Hepatocyte (in vitro differentiated cells): ENCODE measurements at regions not wholly inside any gene's neighbourhood (a gene's known extent, or its start where the extent isn't known, plus 50 kb on each side); places are given as distances from the start of the nearest gene placed in this dataset.

Source experiments
- DNase-seq: peaks from one replicate; pipeline ENCODE4 v3.0.0-alpha.2; 2016; ENCODE audit warnings: low spot score
- H2AFZ ChIP-seq: fragments of 200-600 bp; sonication (generic); 2 replicates; pipeline ENCODE4 v1.6.0; 2016; ENCODE audit warnings: antibody characterized with exemption, mild to moderate bottlenecking
- H3K27ac ChIP-seq: fragments of 200-600 bp; sonication (generic); 2 replicates; pipeline ENCODE4 v1.5.1; 2016; ENCODE audit warnings: mild to moderate bottlenecking
- H3K27me3 ChIP-seq: fragments of 200-600 bp; sonication (generic); 2 replicates; pipeline ENCODE4 v1.6.1; 2016
- H3K36me3 ChIP-seq: fragments of 200-600 bp; sonication (generic); replicated peaks from 2 replicates; pipeline ENCODE4 v1.5.1; 2016; ENCODE audit warnings: low read depth; ENCODE audit not compliant: insufficient read depth
- H3K4me1 ChIP-seq: fragments of 200-600 bp; sonication (generic); 2 replicates; pipeline ENCODE4 v1.5.1; 2016; ENCODE audit warnings: mild to moderate bottlenecking, moderate library complexity; ENCODE audit not compliant: insufficient read depth
- H3K4me2 ChIP-seq: fragments of 200-600 bp; sonication (generic); 2 replicates; pipeline ENCODE4 v1.6.0; 2016
- H3K4me3 ChIP-seq: fragments of 200-600 bp; sonication (generic); 2 replicates; pipeline ENCODE4 v1.5.1; 2016; ENCODE audit warnings: mild to moderate bottlenecking
- H3K79me2 ChIP-seq: fragments of 200-600 bp; sonication (generic); 2 replicates; pipeline ENCODE4 v1.6.0; 2017; ENCODE audit warnings: mild to moderate bottlenecking
- H3K9me2 ChIP-seq: fragments of 200-600 bp; sonication (generic); replicated peaks from 2 replicates; pipeline ENCODE4 v1.6.0; 2017; ENCODE audit warnings: mild to moderate bottlenecking; ENCODE audit not compliant: insufficient read depth
- H3K9me3 ChIP-seq: fragments of 200-600 bp; sonication (generic); 2 replicates; pipeline ENCODE4 v1.5.1; 2016; ENCODE audit warnings: low read depth, mild to moderate bottlenecking
- H4K20me1 ChIP-seq: fragments of 200-600 bp; sonication (generic); 2 replicates; pipeline ENCODE4 v1.6.0; 2016; ENCODE audit warnings: mild to moderate bottlenecking; ENCODE audit not compliant: insufficient read depth, poor library complexity, severe bottlenecking
- CTCF ChIP-seq: fragments of 200-600 bp; sonication (generic); IDR thresholded peaks from 2 replicates; pipeline ENCODE4 v1.5.1; 2016; ENCODE audit warnings: antibody characterized with exemption, mild to moderate bottlenecking; ENCODE audit not compliant: poor library complexity
- EZH2 ChIP-seq: fragments of 200-600 bp; sonication (generic); IDR thresholded peaks from 2 replicates; pipeline ENCODE4 v1.6.1; 2016; ENCODE audit warnings: antibody characterized with exemption, mild to moderate bottlenecking, borderline replicate concordance
- EZH2phosphoT487 ChIP-seq: fragments of 200-600 bp; sonication (generic); IDR thresholded peaks from one replicate; pipeline ENCODE4 v1.6.1; 2018; ENCODE audit warnings: antibody characterized with exemption, mild to moderate bottlenecking, low read depth, moderate library complexity; ENCODE audit not compliant: unreplicated experiment, severe bottlenecking
- WGBS: methylation state at CpG from one replicate; pipeline ENCODE4 v1.1.6; 2016; ENCODE audit warnings: low lambda C conversion rate; ENCODE audit errors: missing lambda C conversion rate; 5-methylcytosine and 5-hydroxymethylcytosine counted together

DNA sequence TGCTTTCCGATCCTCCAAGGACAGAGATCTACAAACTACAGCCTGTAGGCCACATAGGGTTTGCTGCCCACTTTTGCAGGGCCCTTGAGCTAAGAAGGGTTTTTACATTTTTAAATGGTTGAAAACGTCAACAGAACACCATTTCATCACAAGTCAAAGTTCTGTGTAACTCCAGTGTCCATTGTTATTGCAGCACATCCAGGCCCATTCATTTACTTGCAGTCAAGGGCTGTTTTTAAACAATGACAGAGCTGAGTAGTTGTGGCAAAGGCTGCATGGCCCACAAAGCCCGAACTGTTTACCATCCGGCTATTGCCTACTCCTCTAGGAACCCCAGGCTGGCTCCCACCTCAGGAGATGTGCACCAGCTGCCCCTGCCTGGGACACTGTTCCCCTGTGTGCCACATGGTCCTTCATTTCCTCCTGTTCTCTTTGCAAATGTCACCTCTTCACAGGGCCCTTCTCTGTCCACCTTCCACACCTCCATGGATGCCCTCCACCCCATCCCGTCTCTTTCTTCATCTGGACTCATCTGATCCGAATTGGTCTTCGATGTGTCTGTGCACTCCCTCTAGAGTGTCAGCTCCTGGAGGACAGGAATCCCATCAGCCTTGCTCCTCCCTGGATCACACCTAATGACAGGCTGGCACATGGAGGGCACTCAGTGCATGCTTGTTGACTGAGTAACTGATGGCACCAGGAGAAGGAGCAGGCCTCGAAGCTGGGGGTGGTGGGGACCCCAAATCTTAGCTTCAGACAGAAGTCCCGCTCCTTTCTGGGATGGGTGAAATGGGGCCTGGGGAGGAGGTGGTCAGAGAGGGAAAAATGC, 69.5 kb upstream of the IQSEC1 start:
- Histone ChIP-seq H3K36me3 (no peaks in the 10 kb centered on the region), H3K4me1 (no peaks in the 10 kb centered on the region), H3K79me2 (no peaks in the 10 kb centered on the region), H3K9me3 (no peaks in the 10 kb centered on the region), H2AFZ (no peak overlapping the region), H4K20me1 (no peaks in the 10 kb centered on the region), H3K27me3 (no peaks in the 10 kb centered on the region), H3K27ac (no peak overlapping the region), H3K4me3 (no peak overlapping the region), H3K4me2 (no peak overlapping the region), H3K9me2 (no peaks in the 10 kb centered on the region)
- no peak for TF ChIP-seq CTCF
- no peak for TF ChIP-seq EZH2phosphoT487
- no peak for TF ChIP-seq EZH2
- 73% methylated on average over 9 of the region's 9 CpGs for WGBS
- DNase-seq = no peak

DNA sequence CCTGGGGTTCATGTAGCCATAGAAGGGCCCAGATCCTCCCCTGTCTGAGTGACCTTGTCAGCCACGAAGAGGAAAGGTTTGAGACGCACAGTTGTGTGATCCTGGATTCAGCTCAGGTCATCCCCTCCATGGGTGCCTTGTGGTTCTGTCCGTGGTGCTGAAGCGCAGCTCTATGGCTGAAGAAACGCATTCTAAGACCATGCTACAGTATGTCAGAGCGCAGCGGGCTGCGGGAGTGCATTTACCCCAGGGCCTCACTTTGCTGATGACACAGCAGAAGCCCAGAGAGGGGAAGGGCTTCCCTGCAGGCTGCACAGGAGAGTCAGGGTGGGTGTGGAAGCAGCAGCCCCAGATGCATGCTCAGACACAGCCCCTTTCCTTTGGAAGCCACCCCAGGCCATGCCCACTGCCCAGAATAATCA, 68.8 kb upstream of the IQSEC1 start:
- no peaks in the 10 kb centered on the region for H3K9me3 ChIP-seq
- H3K4me3 ChIP-seq = no peak overlapping the region
- H3K4me2 ChIP-seq = no peak overlapping the region
- TF ChIP-seq EZH2phosphoT487 (no peak), EZH2 (no peak)
- no peak overlapping the region for H2AFZ ChIP-seq
- H4K20me1 ChIP-seq = no peaks in the 10 kb centered on the region
- H3K36me3 ChIP-seq = no peaks in the 10 kb centered on the region
- no peaks in the 10 kb centered on the region for H3K79me2 ChIP-seq
- H3K4me1 ChIP-seq = no peaks in the 10 kb centered on the region
- 28% methylated on average over 8 of the region's 8 CpGs for WGBS
- no peaks in the 10 kb centered on the region for H3K27me3 ChIP-seq
- no peaks in the 10 kb centered on the region for H3K9me2 ChIP-seq
- no peak overlapping the region for H3K27ac ChIP-seq
- peak; percentile 78 for DNase-seq

- Histone ChIP-seq H3K79me2 (no peaks in the 10 kb centered on the region), H3K27me3 (no peaks in the 10 kb centered on the region), H3K4me2 (no peak overlapping the region), H3K27ac (no peak overlapping the region), H4K20me1 (no peaks in the 10 kb centered on the region), H3K9me3 (no peaks in the 10 kb centered on the region), H3K4me1 (no peaks in the 10 kb centered on the region), H2AFZ (no peak overlapping the region), H3K9me2 (no peaks in the 10 kb centered on the region), H3K4me3 (no peak overlapping the region), H3K36me3 (no peaks in the 10 kb centered on the region)
- 85% methylated on average over 7 of the region's 7 CpGs for WGBS
- TF ChIP-seq EZH2phosphoT487 = no peak
- TF ChIP-seq CTCF = no peak
- TF ChIP-seq EZH2 = no peak
- DNase-seq = no peak
Measured at GRCh38 chr3:13141183-13141582, 68.0 kb upstream of the IQSEC1 start.

DNA sequence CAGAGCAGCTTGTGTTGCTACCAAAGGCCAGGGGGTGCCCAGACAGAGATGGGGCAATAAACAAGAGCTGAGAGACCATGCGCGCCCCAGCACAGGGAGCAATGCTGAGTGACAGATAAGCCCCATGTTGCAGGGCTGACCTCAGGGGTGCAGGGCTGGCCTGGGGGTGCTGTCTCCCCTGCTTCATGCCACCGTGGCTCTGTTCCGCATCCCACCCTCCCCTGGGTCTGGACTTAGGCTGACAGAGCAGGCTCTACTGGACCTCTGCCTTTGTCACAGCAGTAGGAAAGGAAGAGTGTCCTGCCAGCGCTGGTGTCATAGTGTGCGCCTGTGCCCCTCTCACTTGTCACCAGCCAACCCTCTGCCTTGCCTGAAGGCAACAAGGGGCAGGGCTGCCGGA, 67.4 kb upstream of the IQSEC1 start:
- H3K79me2 ChIP-seq = no peaks in the 10 kb centered on the region
- no peaks in the 10 kb centered on the region for H3K36me3 ChIP-seq
- no peak overlapping the region for H3K4me3 ChIP-seq
- no peaks in the 10 kb centered on the region for H3K9me3 ChIP-seq
- no peaks in the 10 kb centered on the region for H3K4me1 ChIP-seq
- H2AFZ ChIP-seq = no peak overlapping the region
- H3K27me3 ChIP-seq = no peaks in the 10 kb centered on the region
- no peak for TF ChIP-seq EZH2phosphoT487
- no peak overlapping the region for H3K4me2 ChIP-seq
- H3K27ac ChIP-seq = no peak overlapping the region
- no peaks in the 10 kb centered on the region for H4K20me1 ChIP-seq
- DNase-seq = no peak
- H3K9me2 ChIP-seq = no peaks in the 10 kb centered on the region
- WGBS = 90% methylated on average over 7 of the region's 7 CpGs
